GM21717 (cell line): ENCODE measurements at regions not wholly inside any gene's neighbourhood (a gene's known extent, or its start where the extent isn't known, plus 50 kb on each side); places are given as distances from the start of the nearest gene placed in this dataset.

ENCODE experiments used
- ATAC-seq: cut with Tn5 transposase; IDR thresholded peaks from one replicate; pipeline ENCODE4 v1.9.1; 2021; ENCODE audit warnings: mild to moderate bottlenecking, moderate library complexity; ENCODE audit not compliant: unreplicated experiment

DNA sequence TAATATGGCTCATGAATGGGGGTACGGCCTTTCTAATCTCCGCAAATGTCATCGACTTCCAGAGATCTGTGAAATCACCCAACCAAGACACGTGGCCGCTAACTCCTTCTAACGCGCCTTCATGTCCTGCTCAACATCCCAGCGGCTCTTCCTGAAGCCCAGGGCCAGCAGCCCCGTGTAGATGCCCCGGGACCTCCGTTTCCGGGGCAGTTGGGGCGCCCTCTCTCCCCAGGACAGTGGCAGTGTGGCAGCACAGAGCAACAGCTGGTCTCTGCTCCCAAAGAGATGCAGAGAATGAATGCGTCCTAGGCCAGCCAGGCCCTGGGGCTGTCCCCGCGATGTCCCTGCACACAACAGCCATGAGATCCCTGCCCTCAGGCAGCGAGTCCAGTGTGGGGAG, 153.5 kb downstream of the RBFOX3 start:
- ATAC-seq = no peak

GRCh38 chr17:79455636-79456035, 155.2 kb downstream of the RBFOX3 start:
- ATAC-seq = no peak

DNA sequence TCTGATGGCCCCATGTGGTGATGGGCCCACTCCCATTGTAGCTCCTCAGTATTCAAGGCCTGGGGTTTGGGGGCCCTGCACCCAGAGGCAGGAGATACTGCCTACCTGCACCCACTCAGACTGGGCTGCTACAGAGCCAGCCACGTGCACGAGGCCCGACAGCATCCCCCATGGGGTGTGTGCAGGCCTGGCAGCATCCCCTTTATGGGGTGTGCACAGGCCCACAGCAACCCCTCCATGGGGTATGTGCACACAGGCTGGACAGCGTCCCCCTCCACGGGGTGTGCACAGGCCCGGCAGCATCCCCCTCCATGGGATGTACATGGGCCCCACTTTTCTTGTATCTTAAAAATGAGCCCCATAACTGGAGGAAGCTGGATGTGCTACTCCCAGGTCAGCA, 156.0 kb downstream of the RBFOX3 start:
- ATAC-seq = no peak

GRCh38 chr17:79453481-79453880, 157.4 kb downstream of the RBFOX3 start:
- no peak for ATAC-seq

- ATAC-seq = no peak
These were observed 158.1 kb downstream of the RBFOX3 start for GRCh38 chr17:79452706-79453105.

DNA sequence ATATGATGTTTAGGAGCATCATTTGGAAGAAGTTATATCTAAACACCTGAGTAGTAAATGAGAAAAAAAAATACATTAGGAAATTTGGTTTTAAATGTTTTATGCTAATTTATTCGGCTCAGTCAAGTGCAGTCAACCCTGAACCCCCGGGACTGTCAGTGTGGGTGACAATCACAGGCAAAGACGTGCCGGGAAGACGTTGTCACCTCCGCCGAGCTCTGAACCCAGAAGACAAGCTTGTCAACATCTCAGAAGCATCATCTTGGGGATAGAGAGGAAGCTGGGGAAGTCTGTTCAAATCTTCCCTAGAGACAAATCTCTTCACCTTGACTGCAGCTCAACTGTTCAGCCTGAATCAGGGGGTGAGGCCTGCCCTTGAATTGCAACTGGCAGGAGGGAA, 159.7 kb downstream of the RBFOX3 start:
- ATAC-seq = no peak

- ATAC-seq = no peak
These were observed 164.3 kb downstream of the RBFOX3 start for GRCh38 chr17:79446399-79447009.

GRCh38 chr17:79444198-79444597, 166.7 kb downstream of the RBFOX3 start:
- ATAC-seq = no peak

DNA sequence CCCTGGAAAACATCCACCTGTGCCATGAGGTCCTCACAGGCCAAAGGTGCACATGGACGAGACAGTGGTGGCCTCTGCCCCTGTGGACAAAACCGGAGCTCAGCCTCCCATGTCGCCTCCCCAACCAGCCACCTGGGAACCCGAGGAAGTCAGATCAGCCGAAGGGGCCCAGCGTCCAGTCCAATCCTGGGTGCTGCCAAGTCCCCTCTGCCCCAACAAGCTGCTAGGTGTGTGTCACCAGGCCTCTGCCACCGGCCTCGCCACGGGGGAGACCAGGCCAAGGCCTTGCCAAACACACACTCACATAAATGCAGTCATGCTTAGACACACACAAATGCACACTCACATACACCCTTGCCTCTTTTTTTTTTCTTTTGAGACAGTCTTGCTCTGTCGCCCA, 167.8 kb downstream of the RBFOX3 start:
- no peak for ATAC-seq

GRCh38 chr17:79441356-79442160, 169.3 kb downstream of the RBFOX3 start:
- no peak for ATAC-seq

GRCh38 chr17:79440251-79440650, 170.6 kb downstream of the RBFOX3 start:
- ATAC-seq = no peak

DNA sequence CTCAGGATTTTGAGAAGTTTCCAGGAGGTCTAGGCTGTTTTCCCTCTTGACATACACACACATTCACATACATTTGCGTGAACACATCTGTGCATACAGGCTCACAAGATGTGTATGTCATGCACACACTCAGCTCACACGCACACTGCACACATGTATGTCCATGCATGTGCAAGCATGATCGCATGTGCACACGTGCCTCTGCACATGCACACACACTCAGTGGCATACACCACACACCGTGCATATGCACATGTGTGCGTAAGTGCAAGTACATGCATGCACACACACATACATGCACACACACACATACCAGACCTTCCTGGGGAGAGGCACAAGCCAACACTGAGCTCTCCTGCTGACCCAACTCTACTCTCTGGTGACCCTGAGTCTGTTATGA, 171.4 kb downstream of the RBFOX3 start:
- ATAC-seq = no peak

- ATAC-seq = no peak
These were observed 172.1 kb downstream of the RBFOX3 start for GRCh38 chr17:79438546-79439334.

- no peak for ATAC-seq
These were observed 172.8 kb downstream of the RBFOX3 start for GRCh38 chr17:79438058-79438457.

GRCh38 chr17:79437081-79437480, 173.8 kb downstream of the RBFOX3 start:
- ATAC-seq = no peak

DNA sequence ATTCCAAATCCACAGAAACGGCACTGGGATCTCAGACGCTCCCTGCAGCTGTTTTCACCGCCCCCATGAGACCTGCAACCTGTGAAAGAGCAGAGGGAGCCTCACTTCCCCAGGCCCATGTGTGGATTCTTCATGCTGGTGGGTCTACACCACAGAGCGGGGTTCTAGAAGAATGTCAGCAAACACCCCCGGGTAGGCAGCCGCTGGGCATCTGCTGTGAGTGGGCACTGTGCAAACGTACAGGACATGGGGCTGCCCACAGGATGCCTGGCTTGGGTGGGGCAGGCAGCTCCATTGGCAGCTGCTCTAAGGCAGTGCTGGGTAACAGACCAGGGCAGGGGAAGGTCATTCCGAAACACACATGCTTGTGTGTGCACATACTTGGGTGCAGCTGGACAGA, 174.9 kb downstream of the RBFOX3 start:
- no peak for ATAC-seq

DNA sequence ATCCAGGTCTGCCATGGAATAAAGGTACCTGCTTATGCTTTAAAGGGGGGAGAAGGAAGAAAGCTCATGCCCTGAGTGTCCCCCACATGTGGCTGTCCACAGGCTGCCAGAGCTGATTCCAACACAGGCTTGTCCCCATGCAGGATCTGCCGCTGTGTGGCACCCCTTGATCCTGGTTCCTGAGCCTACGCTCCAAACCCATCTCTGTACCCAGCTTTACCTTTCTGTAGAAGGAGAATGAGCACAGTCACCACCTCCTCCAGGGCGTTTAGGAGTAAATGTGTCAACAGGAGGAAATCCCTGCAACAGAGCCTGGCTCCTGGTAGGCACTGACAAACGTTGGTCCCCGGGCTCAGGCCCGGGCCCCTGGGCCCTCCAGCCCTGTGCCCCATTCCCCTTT, 175.6 kb downstream of the RBFOX3 start:
- ATAC-seq = no peak

DNA sequence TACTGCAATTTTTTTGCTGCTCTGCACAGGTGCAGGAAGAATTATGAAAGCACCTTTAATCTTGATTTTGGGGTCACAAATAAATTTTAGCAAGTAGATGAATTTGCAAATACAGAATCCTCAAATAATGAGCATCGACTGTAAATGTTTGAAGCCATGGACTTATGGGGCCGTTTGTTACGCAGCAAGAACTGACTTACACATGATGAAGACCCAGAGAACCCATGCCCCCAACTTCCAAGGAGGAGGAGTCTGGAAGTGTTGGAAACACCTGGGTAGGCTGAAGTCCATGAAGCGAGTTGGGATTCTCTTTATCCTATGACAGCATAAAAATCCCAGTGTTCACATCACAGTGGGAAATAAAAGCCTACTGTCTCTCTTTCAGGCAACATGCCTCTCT, 176.6 kb downstream of the RBFOX3 start:
- no peak for ATAC-seq

DNA sequence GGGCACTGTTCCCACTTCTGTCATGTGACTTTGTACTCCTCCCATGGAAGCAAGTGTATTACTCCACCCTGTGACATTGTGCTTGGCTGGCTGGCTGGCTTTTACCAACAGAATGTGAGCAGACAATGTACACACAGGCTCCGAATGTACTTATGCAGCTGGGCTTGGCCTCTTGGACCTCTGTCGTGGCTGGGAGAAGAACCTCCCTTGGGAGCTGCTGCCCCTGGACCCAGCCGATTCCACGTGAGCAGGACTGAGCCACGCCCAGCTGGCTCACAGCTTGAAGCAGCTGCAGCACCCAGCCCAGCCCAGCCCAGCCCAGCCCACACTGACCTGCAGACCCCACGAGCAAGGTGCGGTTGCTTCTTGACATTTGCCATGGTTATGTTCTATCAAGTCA, 177.5 kb downstream of the RBFOX3 start:
- no peak for ATAC-seq

GRCh38 chr17:79431175-79431574, 179.7 kb downstream of the RBFOX3 start:
- no peak for ATAC-seq

GRCh38 chr17:79429864-79430494, 180.9 kb downstream of the RBFOX3 start:
- no peak for ATAC-seq
